NCI-H748 treated with DMSO at 0.1 percent for 48 hours (cell line): ENCODE measurements at regions not wholly inside any gene's neighbourhood (a gene's known extent, or its start where the extent isn't known, plus 50 kb on each side); places are given as distances from the start of the nearest gene placed in this dataset.
"Not testable (repeated sequence)": the region's sequence is repeated elsewhere in the genome, so short reads cannot be mapped to it uniquely, and the experiment has no call there.

Experiments used
- DNase-seq: peaks from one replicate; lab custom pipeline; 2025; lab: John Stamatoyannopoulos, UW

GRCh38 chr11:82047200-82047599, 686.5 kb downstream of the FAM181B start:
- DNase-seq, result no peak

- DNase-seq, result no peak
Measured at GRCh38 chr11:82046778-82047177, 686.9 kb downstream of the FAM181B start.

- DNase-seq, result no peak
Measured at GRCh38 chr11:82045748-82046457, 687.8 kb downstream of the FAM181B start.

GRCh38 chr11:82043316-82043715, 690.3 kb downstream of the FAM181B start:
- DNase-seq, result no peak

- DNase-seq, result no peak
Measured at GRCh38 chr11:82041764-82042163, 691.9 kb downstream of the FAM181B start.

GRCh38 chr11:82038154-82038553, 695.5 kb downstream of the FAM181B start:
- DNase-seq, result no peak

GRCh38 chr11:82034527-82034926, 699.1 kb downstream of the FAM181B start:
- DNase-seq, result no peak

GRCh38 chr11:82027335-82027734, 706.3 kb downstream of the FAM181B start:
- not testable (repeated sequence) for DNase-seq

- DNase-seq, result no peak
Measured at GRCh38 chr11:82024760-82025159, 708.9 kb downstream of the FAM181B start.

- DNase-seq, result no peak
Measured at GRCh38 chr11:82012276-82012675, 721.4 kb downstream of the FAM181B start.

GRCh38 chr11:82009133-82009532, 724.5 kb downstream of the FAM181B start:
- DNase-seq, result no peak

GRCh38 chr11:82007521-82007920, 726.1 kb downstream of the FAM181B start:
- DNase-seq, result no peak

GRCh38 chr11:82004537-82005213, 729.0 kb downstream of the FAM181B start:
- no peak for DNase-seq

- no peak for DNase-seq
Measured at GRCh38 chr11:82003671-82004515, 729.8 kb downstream of the FAM181B start.

- no peak for DNase-seq
Measured at GRCh38 chr11:82003024-82003423, 730.6 kb downstream of the FAM181B start.

- DNase-seq, result no peak
Measured at GRCh38 chr11:81995889-81996288, 737.8 kb downstream of the FAM181B start.

- no peak for DNase-seq
Measured at GRCh38 chr11:81993755-81994154, 739.9 kb downstream of the FAM181B start.

GRCh38 chr11:81990659-81991443, 742.8 kb downstream of the FAM181B start:
- DNase-seq, result no peak

GRCh38 chr11:81989093-81989492, 744.6 kb downstream of the FAM181B start:
- no peak for DNase-seq

GRCh38 chr11:81987829-81988472, 745.7 kb downstream of the FAM181B start:
- DNase-seq, result no peak

- DNase-seq, result no peak
Measured at GRCh38 chr11:81986556-81987161, 747.0 kb downstream of the FAM181B start.
